ENCODE measurements at regions not wholly inside any gene's neighbourhood (a gene's known extent, or its start where the extent isn't known, plus 50 kb on each side); places are given as distances from the start of the nearest gene placed in this dataset.

- no peaks in the 10 kb centered on the region for H3K4me1 ChIP-seq (ENCODE audit: control insufficient read depth, extremely low read depth, insufficient read depth, low read length)
- DNase-seq (ENCODE audit: low read depth in 2 of 2) = no peak
- no peak for TF ChIP-seq EZH2 (IDR thresholded peaks at IDR 0.05; ENCODE audit: low read length, missing control alignments)
- TF ChIP-seq, protein P1, sequence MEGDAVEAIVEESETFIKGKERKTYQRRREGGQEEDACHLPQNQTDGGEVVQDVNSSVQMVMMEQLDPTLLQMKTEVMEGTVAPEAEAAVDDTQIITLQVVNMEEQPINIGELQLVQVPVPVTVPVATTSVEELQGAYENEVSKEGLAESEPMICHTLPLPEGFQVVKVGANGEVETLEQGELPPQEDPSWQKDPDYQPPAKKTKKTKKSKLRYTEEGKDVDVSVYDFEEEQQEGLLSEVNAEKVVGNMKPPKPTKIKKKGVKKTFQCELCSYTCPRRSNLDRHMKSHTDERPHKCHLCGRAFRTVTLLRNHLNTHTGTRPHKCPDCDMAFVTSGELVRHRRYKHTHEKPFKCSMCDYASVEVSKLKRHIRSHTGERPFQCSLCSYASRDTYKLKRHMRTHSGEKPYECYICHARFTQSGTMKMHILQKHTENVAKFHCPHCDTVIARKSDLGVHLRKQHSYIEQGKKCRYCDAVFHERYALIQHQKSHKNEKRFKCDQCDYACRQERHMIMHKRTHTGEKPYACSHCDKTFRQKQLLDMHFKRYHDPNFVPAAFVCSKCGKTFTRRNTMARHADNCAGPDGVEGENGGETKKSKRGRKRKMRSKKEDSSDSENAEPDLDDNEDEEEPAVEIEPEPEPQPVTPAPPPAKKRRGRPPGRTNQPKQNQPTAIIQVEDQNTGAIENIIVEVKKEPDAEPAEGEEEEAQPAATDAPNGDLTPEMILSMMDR (conservative IDR thresholded peaks at IDR 0.05 in 1 of 2, IDR thresholded peaks at IDR 0.05 in 1 of 2; ENCODE audit: low read depth in 1 of 2, low read length in 2 of 2) = no peak
- H3K9me3 ChIP-seq (ENCODE audit: control insufficient read depth, insufficient read depth, low read depth, low read length) = no peaks in the 10 kb centered on the region
- no peaks in the 10 kb centered on the region for H3K79me2 ChIP-seq (ENCODE audit: control insufficient read depth, insufficient read depth, low read length)
- H3K27ac ChIP-seq (ENCODE audit: insufficient read depth, low read length) = no peak overlapping the region
- no peak overlapping the region for H3K4me2 ChIP-seq (ENCODE audit: extremely low read depth, insufficient read depth, low read length)
- H3K36me3 ChIP-seq (ENCODE audit: control insufficient read depth, insufficient read depth, low read length) = no peaks in the 10 kb centered on the region
- H4K20me1 ChIP-seq (ENCODE audit: control insufficient read depth, extremely low read depth, insufficient read depth, low read length) = no peaks in the 10 kb centered on the region
- H3K9ac ChIP-seq (ENCODE audit: insufficient read depth, low read length) = no peak overlapping the region
- H2AFZ ChIP-seq (ENCODE audit: low read length) = no peak overlapping the region
- H3K27me3 ChIP-seq (ENCODE audit: control insufficient read depth, insufficient read depth, low read length) = no peaks in the 10 kb centered on the region
- no peak overlapping the region for H3K4me3 ChIP-seq (replicated peaks in 1 of 4; ENCODE audit: control extremely low read depth in 1 of 4, insufficient read depth in 1 of 4, low read depth in 3 of 4, low read length in 4 of 4)
Observed at GRCh38 chr16:9392956-9393355, 301.5 kb downstream of the HAPSTR1 start.

DNA sequence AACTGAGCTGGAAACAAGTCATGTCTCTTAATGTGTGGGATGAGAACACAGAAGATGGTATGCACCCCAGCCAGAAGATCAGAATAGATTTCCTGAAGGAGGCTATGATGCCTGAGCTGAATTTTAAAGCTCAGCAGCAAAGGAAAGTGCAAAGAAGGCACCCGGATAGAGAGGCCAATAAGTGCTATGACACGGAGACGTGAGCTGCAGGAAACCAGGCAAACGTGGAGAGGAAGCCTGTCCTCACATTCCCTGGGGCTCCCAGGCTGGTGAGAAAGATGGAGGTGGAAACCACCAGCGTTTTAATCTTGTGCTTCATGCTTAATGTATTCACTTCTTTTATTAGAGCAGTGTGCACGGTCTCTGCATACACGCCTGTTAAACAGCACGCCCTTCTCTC, 302.1 kb downstream of the HAPSTR1 start:
- Histone ChIP-seq H4K20me1 (ENCODE audit: control insufficient read depth, extremely low read depth, insufficient read depth, low read length) (no peaks in the 10 kb centered on the region), H3K4me2 (ENCODE audit: extremely low read depth, insufficient read depth, low read length) (no peak overlapping the region), H2AFZ (ENCODE audit: low read length) (no peak overlapping the region), H3K4me3 (replicated peaks in 1 of 4; ENCODE audit: control extremely low read depth in 1 of 4, insufficient read depth in 1 of 4, low read depth in 3 of 4, low read length in 4 of 4) (no peak overlapping the region), H3K9ac (ENCODE audit: insufficient read depth, low read length) (no peak overlapping the region), H3K27ac (ENCODE audit: insufficient read depth, low read length) (no peak overlapping the region), H3K27me3 (ENCODE audit: control insufficient read depth, insufficient read depth, low read length) (no peaks in the 10 kb centered on the region), H3K4me1 (ENCODE audit: control insufficient read depth, extremely low read depth, insufficient read depth, low read length) (no peaks in the 10 kb centered on the region), H3K9me3 (ENCODE audit: control insufficient read depth, insufficient read depth, low read depth, low read length) (no peaks in the 10 kb centered on the region), H3K36me3 (ENCODE audit: control insufficient read depth, insufficient read depth, low read length) (no peaks in the 10 kb centered on the region), H3K79me2 (ENCODE audit: control insufficient read depth, insufficient read depth, low read length) (no peaks in the 10 kb centered on the region)
- no peak for DNase-seq (ENCODE audit: low read depth in 2 of 2)
- TF ChIP-seq EZH2 (IDR thresholded peaks at IDR 0.05; ENCODE audit: low read length, missing control alignments) = no peak
- TF ChIP-seq, protein P1 (conservative IDR thresholded peaks at IDR 0.05 in 1 of 2, IDR thresholded peaks at IDR 0.05 in 1 of 2; ENCODE audit: low read depth in 1 of 2, low read length in 2 of 2) = no peak

DNA sequence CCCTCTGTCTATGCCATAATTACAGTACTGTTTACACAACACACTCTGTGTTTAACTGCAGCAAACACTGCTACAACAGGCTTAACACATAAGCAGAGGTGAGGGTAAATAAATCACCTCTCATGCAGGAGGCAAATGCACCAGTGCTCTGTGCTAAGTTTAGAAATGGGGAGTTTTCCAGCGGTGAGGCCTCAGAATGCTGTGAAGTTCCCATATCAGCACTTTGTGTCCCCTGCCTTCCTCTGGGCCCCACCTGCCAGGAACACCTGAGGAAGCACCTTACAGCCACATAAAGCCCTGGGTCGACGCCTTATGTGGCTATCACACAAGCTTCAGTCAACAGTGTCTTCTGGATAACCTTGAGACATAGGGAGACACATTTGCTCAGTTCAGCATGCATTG, 304.5 kb downstream of the HAPSTR1 start:
- no peak overlapping the region for H2AFZ ChIP-seq (ENCODE audit: low read length)
- H3K4me3 ChIP-seq (replicated peaks in 1 of 4; ENCODE audit: control extremely low read depth in 1 of 4, insufficient read depth in 1 of 4, low read depth in 3 of 4, low read length in 4 of 4) = no peak overlapping the region
- no peaks in the 10 kb centered on the region for H3K9me3 ChIP-seq (ENCODE audit: control insufficient read depth, insufficient read depth, low read depth, low read length)
- DNase-seq (ENCODE audit: low read depth in 2 of 2) = no peak
- H3K36me3 ChIP-seq (ENCODE audit: control insufficient read depth, insufficient read depth, low read length) = no peaks in the 10 kb centered on the region
- no peak overlapping the region for H3K4me2 ChIP-seq (ENCODE audit: extremely low read depth, insufficient read depth, low read length)
- H3K9ac ChIP-seq (ENCODE audit: insufficient read depth, low read length) = no peak overlapping the region
- TF ChIP-seq, protein P1 (conservative IDR thresholded peaks at IDR 0.05 in 1 of 2, IDR thresholded peaks at IDR 0.05 in 1 of 2; ENCODE audit: low read depth in 1 of 2, low read length in 2 of 2) = no peak
- no peak for TF ChIP-seq EZH2 (IDR thresholded peaks at IDR 0.05; ENCODE audit: low read length, missing control alignments)
- H3K27ac ChIP-seq (ENCODE audit: insufficient read depth, low read length) = no peak overlapping the region
- no peaks in the 10 kb centered on the region for H4K20me1 ChIP-seq (ENCODE audit: control insufficient read depth, extremely low read depth, insufficient read depth, low read length)
- H3K27me3 ChIP-seq (ENCODE audit: control insufficient read depth, insufficient read depth, low read length) = no peaks in the 10 kb centered on the region
- H3K4me1 ChIP-seq (ENCODE audit: control insufficient read depth, extremely low read depth, insufficient read depth, low read length) = no peaks in the 10 kb centered on the region
- H3K79me2 ChIP-seq (ENCODE audit: control insufficient read depth, insufficient read depth, low read length) = no peaks in the 10 kb centered on the region

Data from fibroblast of lung (primary cell).